ENCODE measurements at regions not wholly inside any gene's neighbourhood (a gene's known extent, or its start where the extent isn't known, plus 50 kb on each side); places are given as distances from the start of the nearest gene placed in this dataset.
"Not testable (repeated sequence)": the region's sequence is repeated elsewhere in the genome, so short reads cannot be mapped to it uniquely, and the experiment has no call there.

- DNase-seq, result no peak
These were observed 542.8 kb upstream of the ID2 start for GRCh38 chr2:8138923-8139667.

DNA sequence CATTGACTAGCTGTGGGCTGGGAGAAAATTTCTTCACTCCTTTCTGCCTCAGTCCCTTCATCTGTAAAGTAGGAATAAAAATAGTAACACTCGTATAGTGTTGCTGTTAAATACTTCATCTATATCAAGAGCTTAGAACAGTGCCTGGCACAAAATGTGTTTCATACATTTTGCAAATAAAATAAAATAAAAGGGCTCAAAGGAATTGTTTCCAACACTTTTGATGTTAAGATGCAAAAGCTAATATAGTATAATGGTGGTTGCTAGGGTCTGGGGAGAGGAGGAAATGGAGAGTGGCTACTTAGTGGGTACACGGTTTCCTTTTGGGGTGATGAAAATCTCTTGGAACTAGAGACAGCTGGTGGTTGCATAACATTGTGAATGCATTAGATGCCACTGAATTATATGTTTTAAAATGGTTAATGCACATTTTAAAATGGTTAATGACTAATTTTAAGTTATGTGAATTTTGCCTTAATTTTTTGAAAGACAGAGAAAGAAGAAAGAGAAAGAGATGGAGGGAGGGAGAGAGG is 542.1 kb upstream of the ID2 start:
- no peak for DNase-seq

GRCh38 chr2:8141079-8141707 is 540.7 kb upstream of the ID2 start:
- DNase-seq, result no peak

DNA sequence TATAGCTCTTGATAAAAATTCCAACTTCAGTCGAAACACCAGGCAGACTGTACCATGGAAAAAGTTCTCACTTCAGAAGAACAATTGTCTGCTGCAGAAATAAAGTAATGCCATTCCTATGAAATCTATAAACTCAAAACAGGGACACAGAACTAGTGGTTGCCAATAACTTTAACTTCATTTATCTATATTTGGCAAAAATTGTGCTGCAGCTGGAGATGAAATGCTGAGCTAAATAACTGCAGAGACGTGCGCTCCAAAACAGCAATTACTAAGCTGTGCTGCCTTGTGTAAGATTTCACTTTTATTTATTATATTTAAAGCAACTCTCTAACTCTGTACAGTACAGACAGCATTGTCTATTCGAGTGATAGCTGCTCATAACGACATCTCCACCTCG is 540.1 kb upstream of the ID2 start:
- no peak for DNase-seq

DNA sequence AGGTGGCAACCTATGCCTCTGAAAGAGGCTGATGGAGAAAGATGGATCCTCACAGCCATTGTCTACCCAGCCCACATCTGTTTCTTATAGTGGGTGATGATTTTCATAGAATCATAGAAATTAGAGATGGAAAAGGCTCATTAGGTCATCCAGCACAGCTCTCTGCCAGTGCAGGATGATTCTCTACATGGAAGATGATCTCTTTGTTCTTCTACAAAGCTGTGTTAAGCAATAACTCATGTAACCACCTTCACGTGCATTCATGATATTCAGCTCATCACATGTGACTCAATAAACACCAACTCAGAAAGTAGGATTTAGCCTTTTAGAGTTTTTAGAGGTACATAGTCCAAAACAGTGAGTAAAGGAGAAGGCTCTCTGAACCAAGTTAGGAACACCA is 539.4 kb upstream of the ID2 start:
- DNase-seq, result no peak

DNA sequence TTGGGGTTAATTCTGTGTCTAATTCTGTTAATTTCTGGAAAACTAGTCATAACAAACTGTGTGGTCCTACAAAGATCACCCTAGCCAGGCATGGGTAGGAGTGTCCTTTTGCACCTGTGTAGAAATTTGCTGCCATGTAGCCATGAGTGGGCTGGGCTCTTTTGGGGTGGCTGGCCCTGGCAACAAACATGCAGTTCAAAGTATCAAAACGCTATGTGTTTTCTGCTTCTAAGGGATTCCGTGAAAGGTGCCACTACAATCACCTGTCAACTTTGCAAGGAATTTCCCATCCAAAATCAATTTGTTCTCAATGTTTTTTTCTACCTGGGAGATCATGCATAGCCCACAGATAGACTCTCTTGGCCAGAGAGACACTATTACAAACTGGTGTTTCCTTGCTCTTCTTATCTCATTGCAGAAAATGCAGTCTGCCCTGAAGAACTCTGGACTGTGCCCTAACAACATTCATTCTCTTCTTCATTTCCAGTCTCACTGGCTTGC is 537.7 kb upstream of the ID2 start:
- DNase-seq, result no peak

DNA sequence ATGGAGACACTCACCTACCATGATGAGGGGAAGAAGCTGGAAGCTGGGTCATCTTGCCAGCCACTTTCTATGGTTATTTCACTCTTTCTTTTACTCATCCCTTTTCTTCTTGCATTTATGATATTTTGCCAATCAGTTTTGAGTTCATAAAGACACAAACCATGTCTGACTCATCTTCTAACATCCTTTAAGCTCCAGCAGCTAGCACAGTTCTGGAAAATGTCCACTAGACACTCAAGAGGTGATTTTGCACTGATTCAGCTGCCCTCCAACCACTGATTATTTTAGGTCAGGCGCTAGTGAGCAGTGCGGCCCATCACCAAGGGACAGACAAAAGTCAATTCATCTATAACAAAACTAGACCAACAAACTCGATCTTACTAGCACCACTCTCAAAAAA is 537.1 kb upstream of the ID2 start:
- DNase-seq, result no peak

DNA sequence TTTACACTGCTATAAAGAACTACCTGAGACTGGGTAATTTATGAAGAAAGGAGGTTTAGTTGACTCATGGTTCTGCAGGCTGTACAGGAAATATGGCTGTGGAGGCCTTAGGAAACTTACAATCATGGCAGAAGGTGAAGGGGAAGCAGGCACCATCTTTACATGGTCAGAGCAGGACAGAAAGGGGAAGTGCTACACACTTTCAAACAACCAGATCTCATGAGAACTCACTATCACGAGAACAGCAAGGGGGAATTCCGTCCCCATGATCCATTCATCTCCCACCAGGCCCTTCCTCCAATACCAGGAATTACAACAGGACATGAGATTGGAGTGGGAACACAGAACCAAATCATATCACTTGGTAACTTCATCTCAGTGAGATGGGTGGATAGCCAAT is 536.5 kb upstream of the ID2 start:
- DNase-seq, result not testable (repeated sequence)

DNA sequence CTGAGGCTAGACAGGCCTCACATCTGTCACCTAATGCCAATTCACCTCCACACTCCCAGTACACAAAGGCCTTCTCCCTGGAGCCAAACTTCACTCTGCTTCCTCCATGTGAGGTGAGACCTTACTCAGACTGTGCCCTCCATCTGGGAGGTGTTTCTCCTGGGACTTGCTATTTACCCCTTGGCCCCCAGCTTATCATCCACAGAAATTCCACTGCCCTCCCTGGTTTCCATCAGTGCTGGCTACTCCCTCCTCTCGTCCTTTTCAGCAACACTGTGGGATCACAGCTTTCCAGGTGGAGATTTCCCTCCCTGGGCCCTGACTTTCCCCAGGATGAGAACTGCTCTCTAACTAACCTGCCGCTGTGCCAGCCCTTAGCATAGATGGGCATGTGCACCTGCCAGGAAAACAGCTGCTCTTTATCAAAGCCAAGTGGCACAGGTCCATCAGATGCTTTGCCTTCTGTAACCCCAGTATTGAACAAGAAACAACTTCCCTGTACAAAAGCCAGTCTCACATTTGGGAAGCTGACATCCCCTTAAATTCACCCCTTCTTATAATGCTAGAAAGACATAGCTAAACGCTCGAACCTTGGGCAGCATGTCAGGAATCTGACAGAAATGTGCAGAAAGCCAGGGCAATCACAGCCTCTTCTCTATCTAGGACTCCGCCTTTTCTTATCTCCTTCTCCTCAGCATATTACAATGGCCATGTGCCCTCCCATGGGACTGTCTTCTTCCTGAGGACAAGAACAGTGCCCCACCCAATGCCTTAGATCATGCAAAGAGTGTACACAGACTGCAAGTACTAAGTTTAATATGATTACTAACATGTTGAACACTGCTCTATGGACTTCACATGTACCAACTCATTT is 535.5 kb upstream of the ID2 start:
- DNase-seq, result no peak

GRCh38 chr2:8148260-8149006 is 533.4 kb upstream of the ID2 start:
- DNase-seq, result peak; percentile 90

DNA sequence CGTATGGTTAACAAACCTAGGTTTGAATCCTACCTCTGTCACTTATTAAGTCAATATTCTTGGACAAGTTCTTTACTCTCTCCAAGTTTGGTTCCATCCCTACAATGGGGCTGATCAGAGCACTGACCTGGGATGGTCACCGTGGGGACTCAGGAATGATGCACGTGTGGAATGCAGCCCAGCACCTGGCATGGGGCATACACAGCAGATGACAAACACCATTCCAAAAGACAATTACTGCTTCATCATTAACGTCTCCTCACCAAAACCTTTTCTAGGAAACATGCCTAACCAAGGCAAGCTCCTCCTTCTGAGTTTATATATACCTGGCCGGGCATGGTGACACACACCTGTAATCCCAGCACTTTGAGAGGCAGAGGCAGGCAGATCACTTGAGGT is 532.9 kb upstream of the ID2 start:
- no peak for DNase-seq

GRCh38 chr2:8149985-8150539 is 531.8 kb upstream of the ID2 start:
- no peak for DNase-seq

GRCh38 chr2:8151888-8152287 is 530.0 kb upstream of the ID2 start:
- DNase-seq, result no peak

- no peak for DNase-seq
These were observed 529.2 kb upstream of the ID2 start for GRCh38 chr2:8152392-8153257.

GRCh38 chr2:8153258-8153718 is 528.6 kb upstream of the ID2 start:
- DNase-seq, result no peak

DNA sequence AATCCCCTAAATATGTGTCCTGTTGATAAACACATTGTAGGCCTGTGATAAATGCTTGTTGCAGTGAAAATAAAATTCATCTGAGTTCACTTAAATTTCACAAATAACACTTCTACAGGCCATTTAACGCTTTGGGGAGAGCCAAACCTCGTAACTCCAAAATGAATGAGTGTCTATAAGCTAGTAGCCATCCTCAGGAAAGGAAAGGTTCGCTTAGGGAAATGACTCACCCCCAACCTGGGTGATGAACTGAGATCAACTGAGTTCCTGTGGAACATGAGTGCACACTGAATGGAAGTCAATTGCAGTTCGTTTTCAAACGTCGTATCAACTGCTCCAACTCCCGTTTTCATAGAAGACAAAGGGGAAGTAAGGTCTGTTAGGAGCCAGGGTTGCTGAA is 527.6 kb upstream of the ID2 start:
- no peak for DNase-seq

GRCh38 chr2:8154936-8155335 is 526.9 kb upstream of the ID2 start:
- no peak for DNase-seq

DNA sequence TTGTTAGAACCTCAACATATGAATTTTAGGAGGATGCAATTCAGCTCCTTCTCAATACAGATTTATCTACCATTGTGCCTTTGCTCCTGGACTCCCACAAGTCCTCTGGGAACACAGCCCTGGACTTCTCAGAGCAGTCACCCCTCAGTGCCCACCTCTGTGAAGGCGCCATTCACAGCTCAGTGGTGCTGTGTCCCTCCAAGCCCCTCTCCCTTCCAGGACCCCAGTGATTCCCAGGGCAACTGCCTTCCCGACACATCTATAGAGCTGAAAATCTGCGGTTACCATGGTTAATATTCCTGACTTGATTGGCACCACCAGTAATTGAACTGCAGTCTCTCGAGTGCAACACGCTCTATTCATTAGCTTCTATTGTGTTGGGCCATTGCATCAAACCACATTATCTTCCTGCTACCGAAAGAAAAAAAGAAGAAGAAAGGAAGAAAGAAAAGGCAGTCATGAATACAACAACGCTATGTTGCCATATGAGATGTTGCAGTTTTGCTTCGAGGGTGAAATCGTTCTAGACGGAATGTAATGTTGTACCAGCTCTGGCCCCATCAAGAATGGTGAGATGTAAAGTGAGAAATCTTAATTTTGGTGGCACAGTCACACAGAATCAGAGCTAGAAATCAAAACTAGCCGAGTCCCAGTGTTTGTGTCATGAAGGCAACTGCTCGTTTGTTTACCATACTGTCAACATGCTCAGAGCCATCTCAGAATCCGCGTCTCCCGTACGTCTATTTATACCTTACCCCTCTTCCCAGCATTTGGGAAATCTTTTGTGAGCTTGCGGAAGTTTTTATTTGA is 524.0 kb upstream of the ID2 start:
- no peak for DNase-seq

- DNase-seq, result no peak
These were observed 523.1 kb upstream of the ID2 start for GRCh38 chr2:8158711-8159110.

Measured in kidney glomerular epithelial cell (primary cell).